WI38 (cell line): ENCODE measurements at regions not wholly inside any gene's neighbourhood (a gene's known extent, or its start where the extent isn't known, plus 50 kb on each side); places are given as distances from the start of the nearest gene placed in this dataset.

Experiments used
- H3K4me3 ChIP-seq: 2 replicates; pipeline ENCODE4 v1.5.1; 2011; ENCODE audit warnings: low read depth, mild to moderate bottlenecking, control low read depth, low read length
- TF ChIP-seq, protein P1 (sequence below): IDR thresholded peaks from 2 replicates; pipeline ENCODE4 v1.5.1; 2012; ENCODE audit warnings: low read depth, mild to moderate bottlenecking, control low read depth, low read length

DNA sequence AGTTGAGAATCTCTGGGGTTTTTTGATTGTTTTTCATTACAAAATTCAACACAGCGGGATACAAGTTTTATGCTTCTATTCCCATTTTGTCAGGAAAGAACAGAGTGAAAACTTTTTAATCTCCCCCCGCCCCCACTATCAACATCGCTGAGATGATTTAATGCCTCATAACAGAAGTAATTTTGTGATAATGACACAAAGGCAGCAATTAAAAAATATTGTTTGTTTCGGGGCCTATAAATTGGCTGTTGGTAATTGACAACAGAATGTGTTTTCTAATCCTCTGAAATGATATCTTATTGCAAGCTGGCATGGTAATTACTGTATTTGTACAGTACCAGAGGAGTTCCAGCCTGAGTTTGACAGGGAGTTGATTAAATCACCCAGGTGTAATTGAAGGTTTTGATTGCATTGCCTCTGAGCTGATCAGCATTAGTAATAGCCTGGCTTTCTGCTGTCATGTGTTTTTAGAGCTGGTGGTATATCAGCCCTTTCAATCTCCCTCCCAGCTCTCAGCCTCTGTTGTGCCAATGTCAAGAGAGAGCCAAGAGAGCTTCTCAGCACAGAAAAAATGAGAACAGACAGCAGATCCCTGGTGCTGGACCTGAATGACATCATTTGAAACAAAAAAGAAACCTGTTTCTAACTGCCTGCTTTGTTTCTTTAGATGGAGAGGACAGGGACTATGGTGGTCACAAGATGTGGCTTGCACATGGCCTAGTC, 265.1 kb downstream of the FAM76B start:
- TF ChIP-seq, protein P1, sequence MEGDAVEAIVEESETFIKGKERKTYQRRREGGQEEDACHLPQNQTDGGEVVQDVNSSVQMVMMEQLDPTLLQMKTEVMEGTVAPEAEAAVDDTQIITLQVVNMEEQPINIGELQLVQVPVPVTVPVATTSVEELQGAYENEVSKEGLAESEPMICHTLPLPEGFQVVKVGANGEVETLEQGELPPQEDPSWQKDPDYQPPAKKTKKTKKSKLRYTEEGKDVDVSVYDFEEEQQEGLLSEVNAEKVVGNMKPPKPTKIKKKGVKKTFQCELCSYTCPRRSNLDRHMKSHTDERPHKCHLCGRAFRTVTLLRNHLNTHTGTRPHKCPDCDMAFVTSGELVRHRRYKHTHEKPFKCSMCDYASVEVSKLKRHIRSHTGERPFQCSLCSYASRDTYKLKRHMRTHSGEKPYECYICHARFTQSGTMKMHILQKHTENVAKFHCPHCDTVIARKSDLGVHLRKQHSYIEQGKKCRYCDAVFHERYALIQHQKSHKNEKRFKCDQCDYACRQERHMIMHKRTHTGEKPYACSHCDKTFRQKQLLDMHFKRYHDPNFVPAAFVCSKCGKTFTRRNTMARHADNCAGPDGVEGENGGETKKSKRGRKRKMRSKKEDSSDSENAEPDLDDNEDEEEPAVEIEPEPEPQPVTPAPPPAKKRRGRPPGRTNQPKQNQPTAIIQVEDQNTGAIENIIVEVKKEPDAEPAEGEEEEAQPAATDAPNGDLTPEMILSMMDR: no peak
- H3K4me3 ChIP-seq: no peak overlapping the region

DNA sequence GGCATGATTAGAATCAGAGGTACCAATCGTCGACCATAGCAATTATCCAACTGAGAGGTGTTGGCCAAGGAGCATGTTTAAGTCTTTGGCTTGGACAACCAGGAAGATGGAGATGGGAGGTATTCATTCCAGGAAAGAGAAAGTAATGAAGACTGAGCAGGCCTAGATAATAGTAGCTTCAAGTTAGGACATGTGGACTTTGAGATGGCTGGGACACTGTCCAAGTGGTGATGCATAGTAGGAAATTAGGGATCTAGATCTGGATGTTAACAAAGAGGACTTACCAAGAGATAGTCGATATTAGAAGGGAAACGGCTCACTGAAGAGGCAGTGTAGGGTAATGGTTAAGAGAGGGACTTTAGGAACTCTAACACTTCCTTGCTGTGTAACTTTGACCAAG, 266.7 kb downstream of the FAM76B start:
- no peak overlapping the region for H3K4me3 ChIP-seq
- TF ChIP-seq, protein P1: no peak

DNA sequence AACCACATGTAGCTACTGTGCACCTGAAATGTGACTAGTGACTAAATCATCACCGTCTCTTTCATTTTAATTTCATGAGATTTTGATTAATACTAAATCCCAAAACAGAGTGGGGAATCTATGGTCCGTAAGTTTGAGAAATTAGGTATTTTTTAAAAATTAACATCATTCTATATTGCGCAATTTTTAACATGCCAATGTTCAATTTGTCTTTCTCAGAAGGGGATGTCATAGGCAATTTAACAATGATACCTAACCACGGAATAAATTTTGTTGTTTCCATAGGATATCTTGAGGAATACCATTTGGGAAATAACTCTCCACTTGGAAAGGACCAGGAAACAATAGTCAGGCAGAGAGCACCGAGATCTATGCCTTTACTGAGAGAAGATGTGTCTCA, 267.7 kb downstream of the FAM76B start:
- TF ChIP-seq, protein P1: no peak
- no peak overlapping the region for H3K4me3 ChIP-seq

- no peak overlapping the region for H3K4me3 ChIP-seq
- TF ChIP-seq, protein P1: no peak
These were observed 268.4 kb downstream of the FAM76B start for GRCh38 chr11:95521133-95521542.

DNA sequence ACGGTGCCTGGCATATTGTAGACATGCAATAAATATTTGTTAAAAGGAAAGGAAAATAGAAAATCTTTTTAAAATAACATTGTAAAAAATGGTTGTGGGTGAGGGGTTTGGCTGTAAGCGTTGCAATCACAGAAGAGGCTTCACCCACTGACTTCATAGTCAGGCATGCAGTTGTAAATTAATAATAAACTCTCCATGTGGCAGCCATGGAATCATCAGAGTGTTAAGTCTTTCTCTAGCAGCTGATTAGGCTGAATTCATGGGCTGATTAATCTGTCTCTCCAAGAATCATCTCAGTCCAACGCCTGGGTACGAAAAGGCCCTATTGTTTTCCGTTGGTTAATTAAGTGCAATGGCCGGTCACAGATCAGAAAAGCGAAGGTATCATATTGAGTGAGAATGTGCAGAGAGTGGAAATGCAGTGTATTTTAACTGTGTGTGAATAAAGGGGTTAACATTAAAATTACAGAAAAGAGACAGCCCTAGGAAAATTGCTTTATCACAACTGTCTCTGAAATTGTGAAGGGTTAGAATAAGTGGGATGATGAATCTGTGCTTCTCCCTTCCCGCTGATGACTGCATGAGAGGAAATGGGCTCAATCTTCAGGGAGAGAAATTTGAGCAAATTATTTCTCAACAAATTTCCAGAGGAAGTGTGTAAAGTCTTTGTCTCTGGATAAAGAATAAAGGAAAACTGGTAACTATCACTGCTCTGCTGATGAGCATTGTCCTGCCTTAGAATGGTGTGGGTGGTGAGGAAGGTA, 269.0 kb downstream of the FAM76B start:
- TF ChIP-seq, protein P1: no peak
- H3K4me3 ChIP-seq: no peak overlapping the region

GRCh38 chr11:95519912-95520311, 269.7 kb downstream of the FAM76B start:
- TF ChIP-seq, protein P1: no peak

GRCh38 chr11:95517453-95517852, 272.1 kb downstream of the FAM76B start:
- H3K4me3 ChIP-seq: no peak overlapping the region
- TF ChIP-seq, protein P1: no peak

More at GRCh38 chr11:95519912-95520311, 269.7 kb downstream of the FAM76B start:
- H3K4me3 ChIP-seq: no peak overlapping the region
